HG03280 (cell line): ENCODE measurements at regions not wholly inside any gene's neighbourhood (a gene's known extent, or its start where the extent isn't known, plus 50 kb on each side); places are given as distances from the start of the nearest gene placed in this dataset.

Source experiments
- ATAC-seq: cut with Tn5 transposase; IDR thresholded peaks from one replicate; pipeline ENCODE4 v1.9.1; 2021; ENCODE audit warnings: mild to moderate bottlenecking, moderate library complexity; ENCODE audit not compliant: unreplicated experiment

DNA sequence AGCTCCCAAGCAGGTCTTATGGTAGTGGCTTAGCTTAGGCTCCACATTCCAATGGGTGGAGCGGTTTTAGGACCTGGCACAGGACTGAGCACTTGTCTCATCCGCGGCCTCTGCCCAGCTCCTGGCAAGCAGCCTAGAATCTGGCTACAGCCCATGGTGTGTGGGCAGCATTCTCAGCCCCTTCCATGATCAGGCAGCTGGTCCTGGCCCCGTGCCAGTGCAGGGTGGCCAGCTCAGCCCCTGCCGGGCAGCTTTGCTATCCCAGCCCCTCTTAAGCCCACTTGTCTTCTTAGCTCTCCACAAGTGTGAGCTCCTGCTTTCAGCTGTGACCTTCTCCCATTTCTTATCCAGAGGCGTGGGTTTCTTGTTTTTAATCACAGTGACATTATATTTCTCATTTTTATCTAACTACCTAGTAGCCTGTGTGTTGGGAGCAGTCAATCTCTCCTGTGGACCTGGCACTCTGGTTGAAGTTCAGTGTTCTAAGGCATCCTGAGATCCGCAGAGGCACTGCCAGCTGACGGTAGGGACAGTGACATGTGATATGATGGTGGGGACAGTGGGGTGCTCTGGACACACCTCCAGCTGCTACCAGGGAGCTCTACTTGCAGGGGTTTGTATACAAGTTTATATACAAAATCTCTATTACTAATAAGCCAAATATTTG lies 84.5 kb upstream of the PRNP start:
- no peak for ATAC-seq

DNA sequence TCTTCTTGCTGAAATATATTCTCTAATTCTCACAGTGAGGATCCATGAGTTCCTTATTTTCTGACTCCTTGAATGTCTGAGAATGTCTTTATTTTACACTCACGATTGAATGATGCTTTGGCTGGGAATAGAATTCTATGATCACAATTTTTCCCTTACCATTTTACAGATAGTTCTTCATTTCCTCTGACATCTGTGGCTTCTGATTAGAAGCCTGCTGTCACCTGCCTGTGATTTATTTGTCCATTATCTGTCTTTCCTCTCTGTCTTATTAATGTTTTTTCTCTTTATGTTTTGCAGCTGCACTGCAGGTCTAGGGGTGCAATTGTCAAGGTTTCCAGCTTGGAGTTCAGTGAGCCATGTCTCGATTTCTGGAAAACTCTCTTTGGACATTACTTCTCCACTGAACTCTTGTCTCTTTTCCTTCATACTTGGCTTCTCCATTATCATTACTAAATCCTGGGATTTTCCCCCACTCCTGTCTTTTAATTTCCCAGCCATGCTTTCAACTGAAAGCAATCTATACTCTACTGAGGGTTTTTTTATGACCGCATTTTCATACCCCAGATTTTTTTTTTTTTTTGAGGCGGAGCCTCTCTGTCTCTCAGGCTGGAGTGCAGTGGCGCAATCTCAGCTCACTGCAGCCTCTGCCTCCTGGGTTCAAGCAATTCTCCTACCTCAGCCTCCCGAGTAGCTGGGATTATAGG lies 85.8 kb upstream of the PRNP start:
- ATAC-seq, result no peak

DNA sequence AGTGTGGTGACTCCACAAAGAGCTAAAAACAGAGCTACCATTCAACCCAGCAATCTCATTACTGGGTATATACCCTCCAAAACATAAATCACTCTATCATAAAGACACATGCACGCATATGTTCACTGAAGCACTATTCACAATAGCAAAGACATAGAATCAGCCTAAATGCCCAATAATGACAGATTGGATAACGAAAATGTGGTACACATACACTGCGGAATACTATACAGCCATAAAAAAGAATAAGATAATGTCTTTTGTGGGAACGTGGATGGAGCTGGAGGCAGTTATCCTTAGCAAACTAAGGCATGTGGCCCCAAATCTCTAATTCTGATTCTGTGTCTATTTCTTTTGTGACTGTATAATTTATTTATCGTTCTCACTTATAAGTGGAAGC lies 89.0 kb upstream of the PRNP start:
- no peak for ATAC-seq

DNA sequence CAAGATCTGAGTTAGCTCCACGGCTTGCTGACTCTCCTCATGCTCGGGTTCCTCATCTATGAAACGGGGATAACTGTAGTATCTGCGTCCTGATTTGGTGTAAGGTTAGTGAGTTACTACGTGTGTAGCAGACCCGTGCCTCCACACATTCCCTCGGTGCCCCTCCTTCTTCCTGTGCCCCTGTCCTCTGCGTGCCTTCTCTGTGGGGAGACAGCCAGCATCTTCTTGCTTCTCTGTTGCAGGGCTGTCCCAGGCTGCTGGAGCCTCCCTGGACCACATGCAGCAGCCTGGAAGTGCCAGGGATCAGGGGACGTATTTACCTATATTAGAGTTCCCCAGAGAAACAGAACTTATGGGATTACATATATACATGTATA lies 93.1 kb upstream of the PRNP start:
- ATAC-seq, result no peak

DNA sequence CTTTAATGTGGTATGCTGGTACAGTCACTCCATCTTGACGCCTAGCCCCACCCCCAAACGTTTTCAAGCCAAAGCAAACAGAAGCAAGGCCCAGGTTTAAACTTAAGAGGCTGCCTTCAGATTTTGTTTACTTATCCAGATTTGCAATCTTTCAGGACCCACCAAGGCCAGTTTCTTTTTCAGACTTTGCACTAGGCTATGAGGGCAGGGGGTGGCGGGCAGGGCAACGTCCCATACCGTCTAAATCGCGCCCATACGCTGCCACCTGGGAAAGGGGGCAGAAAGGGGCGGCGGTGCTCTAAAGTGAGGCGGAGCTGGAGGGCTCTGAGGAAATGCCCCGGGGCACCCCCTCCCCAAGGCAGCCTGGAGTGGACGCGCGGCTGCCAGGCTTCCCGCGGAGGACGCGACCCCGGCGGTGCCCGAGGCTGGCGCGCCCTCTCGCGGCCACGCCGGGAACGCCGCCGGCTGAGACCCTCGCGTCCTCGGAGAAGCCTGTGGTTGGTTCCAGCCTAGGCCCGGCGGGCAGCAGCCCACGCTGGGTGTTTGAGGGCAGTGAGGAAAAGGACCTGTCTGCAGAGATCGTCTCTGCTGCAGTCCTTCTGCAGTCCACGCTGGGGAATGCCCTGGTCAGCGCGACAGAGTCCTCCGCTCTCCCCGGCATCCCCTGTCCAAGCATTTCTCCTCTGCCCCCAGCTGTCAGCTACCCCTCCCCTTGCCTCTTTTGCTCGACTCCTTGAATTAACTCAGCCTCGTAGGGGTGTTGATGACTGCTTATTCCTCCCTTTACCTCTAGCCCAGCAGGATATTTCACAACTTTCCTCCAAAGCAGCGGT lies 93.7 kb upstream of the PRNP start:
- ATAC-seq, result no peak

DNA sequence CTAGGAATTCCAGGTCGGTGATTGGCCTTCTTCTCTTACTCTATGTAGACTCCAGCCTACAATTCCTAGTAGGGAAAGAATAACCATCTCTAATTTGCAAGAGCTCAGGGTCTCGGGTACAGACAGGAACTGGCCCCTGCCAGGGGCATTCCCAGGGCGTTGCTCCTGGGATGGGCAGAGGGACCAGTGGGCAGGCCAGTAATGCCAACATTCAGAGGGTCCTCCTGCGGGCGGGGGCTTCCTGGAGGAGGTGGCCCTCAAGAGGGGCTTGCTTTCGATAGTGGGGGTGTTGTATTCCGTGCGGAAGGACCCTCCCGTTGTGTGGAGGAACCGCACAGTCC lies 94.3 kb upstream of the PRNP start:
- ATAC-seq, result no peak

DNA sequence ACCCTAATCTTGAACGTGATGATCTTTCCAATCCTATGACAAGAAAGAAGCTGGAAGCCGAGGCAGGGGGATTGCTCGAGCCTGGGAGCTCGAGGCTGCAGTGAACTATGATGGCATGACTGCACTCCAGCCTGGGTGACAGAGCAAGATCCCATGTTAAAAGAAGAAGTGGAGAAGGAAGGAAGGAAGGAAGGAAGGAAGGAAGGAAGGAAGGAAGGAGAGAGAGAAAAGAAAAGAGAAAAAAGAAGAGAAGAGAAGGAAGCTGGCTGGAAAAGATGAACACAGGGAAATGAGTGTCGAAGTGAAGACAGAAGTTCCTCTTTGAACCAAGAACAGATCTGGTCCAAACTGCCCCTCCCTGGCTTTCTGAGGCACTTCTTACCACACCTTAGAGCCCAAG lies 100.5 kb upstream of the PRNP start:
- no peak for ATAC-seq

DNA sequence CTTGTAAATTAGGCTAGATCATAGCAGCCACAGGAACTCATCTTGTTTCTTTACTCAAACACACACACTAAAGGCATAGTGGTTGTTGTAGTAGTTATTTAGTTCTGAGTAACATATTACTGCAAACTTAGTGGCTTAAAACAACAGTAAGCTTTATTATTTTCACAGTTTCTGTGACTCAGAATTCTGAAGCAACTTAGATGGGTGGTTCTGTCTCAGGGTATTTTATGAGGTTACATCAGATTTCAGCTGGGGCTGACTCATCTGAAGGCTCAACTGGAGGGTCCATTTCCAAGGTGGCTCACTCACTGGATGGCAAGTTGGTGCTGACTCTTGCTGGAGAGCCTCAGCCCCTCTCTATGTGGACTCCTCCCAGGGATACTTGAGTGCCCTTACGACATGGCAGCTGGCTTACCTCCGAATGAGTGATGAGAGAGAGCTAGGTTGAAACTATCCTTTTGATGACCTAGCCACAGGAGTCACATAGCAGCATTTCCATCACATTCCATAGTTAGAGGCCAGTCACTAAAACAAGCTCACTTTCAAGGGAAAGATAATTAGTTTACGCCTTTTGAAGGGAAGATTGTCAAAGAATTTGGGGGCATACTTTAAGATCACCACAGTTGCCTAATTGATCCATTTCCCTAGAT lies 101.0 kb upstream of the PRNP start:
- ATAC-seq, result no peak

DNA sequence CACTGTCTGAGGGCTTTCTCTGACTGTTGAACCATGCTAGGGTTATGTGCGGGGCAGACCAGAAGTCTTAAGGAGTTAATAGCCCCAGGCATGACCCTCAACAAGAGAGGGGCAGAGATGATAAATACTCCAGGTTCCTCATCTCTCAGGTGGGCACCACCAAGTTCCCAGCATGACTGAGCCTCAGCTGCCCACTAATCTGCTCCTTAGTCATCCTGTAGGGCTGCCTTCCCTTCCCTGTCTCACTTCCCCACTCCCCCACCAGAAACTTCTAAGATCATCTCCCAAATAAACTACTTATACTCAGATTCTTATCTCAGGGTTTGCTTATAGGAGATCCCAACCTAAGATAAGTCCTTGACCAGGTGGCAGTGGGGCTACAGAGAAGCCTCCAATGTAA lies 101.7 kb upstream of the PRNP start:
- ATAC-seq, result no peak

DNA sequence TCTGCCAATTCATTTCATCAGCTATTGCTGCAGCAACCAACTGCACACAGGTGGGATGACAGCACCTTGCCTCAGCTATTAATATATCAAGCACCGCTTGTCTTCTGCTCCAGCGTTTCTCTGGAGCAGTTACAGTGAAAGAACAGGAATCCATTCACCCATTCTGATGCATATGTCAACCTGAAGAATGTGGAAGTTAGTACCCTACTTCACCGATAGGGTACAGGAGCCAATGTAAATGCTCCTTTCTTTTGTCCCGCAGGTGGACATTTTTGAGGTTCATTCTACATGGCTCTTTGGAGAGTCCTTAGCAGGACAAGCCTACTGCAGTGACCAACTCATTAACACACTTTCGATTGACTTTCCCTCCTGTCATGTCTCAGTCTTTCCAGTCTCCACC lies 104.4 kb upstream of the PRNP start:
- ATAC-seq, result no peak

DNA sequence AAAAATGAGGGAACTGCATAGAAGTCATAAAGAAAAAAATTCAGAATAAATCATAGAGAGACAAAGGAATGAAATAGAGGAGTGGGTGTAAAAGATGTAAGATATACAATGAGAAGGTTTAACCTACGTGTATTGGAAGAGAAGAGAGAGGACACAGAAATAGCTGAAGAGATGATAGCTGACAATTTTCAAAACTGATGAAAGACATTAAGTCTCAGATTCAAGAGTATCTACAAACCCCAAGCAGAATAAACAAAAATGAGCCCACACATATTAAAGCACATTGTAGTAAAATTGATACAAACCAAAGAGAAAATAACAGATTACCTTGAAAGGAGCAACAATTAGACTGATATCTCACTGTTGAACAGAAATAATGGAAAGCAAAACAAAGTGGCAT lies 107.9 kb upstream of the PRNP start:
- no peak for ATAC-seq

DNA sequence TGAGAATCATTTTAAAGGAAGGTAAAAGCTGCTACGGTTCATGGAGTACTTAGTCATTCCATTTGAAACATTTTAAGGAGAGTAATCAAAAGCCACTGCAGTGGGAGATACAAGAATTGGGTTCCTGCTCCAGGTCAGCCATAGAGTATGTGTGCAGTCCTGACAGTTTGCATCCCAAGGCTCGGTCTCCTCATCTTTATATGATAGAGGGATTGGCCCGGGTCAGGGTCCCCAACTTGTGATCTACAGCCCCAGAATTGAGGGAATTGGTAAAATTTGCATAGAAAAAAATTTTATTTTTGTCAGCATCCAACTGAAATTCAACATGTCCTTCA lies 111.9 kb upstream of the PRNP start:
- ATAC-seq, result no peak

DNA sequence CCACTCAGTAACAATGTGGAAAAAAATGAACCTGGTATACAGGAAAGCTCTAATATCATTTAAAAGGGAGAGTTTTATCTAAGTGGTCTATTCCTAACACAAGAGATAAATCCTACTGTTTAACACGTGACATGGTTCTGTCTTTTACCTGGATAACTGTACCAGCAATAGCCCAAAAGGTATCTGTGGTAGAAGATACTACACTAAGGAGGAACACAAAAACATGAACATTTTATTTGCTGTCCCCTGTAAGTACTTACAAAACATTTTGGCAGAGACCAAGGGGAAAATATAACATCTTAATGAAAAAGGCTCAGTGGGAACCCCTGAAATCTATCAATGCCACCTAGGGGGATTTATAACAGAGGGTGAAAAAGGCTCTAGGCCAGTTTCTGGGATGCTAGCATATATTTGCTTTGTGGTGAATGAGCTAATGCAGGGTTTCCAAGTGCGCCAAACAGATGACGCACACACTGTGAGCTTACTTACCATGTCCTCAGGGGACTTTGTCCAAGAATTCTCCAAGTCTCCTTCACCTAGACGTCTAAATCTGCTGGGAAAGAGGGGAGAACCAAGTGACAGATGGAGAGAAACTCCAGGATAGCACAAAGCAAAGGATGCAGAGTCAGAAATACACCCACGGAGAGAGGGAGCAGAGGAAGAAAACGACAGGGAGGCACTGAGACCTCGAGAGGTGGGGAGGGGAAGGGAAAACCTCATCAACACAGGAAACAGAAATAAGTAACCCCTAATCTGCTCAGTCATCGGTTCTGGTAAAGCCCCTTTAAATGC lies 112.5 kb upstream of the PRNP start:
- ATAC-seq, result no peak

DNA sequence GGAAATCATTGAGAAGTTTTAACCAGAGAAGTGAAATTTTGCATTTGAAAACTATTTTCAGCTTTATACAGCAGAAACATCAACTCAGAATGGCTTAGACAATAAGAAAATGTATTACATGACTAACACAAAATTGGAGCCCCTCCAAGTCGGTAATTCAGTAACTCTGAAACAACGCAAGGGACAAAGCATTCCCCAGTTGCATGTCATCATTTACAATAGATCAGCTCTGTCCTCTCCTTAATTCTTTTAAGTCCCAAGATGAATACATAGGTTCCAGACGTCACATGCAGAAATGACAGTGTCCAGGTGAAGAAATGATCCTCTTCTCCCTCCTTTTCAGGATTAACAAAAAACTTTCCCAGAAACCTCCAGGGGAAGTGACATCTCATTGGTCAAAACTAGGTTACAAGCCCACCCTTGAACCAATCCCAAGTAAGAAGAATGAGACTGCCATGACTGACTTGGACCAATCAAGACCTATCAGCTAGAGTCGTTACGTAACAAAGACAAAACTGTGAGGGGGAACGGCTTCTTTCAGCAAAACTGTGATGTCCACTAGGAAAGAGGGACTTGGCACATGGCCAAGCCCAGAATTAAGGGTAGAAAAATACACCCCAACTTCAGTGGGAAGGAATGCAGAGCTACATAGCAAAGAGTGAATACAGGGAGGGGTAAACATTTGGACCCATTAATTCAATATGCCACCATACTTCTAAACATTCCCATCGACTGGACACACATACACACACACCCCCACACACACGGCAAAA lies 114.3 kb upstream of the PRNP start:
- no peak for ATAC-seq

DNA sequence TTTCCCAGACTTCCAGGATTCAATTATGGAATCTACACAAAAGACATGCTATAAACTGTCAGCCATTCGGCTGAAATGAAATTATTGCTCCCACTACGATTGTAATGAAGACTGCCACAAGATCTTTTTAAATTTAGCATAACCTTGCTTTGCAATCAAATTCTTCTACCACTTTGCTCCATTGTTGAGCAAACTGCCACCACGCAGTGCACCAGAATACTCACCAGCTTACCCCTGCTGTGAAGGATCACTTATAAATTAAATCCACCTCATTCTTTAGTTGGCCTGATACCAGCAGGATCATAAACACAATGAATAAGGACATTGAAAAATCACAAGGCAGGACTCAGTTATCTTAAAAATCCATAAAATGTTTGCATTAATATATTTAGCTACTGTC lies 116.4 kb upstream of the PRNP start:
- ATAC-seq, result no peak

DNA sequence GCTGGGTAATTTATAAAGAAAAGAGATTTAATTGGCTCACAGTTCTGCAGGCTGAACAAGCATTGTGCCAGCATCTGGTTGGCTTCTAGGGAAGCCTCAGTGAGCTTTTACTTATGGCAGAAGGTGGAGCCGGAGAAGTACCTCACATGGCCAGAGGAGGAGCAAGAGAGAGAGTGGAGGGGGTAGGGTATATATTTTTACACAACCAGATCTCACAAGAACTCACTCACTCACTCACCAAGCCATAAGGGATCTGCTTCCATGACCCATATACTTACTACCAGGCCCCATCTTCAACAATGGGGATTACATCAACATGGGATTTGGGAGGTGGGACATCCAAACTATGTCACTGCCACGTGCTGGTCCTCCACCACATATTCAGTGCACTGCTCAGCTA lies 117.2 kb upstream of the PRNP start:
- ATAC-seq, result no peak

DNA sequence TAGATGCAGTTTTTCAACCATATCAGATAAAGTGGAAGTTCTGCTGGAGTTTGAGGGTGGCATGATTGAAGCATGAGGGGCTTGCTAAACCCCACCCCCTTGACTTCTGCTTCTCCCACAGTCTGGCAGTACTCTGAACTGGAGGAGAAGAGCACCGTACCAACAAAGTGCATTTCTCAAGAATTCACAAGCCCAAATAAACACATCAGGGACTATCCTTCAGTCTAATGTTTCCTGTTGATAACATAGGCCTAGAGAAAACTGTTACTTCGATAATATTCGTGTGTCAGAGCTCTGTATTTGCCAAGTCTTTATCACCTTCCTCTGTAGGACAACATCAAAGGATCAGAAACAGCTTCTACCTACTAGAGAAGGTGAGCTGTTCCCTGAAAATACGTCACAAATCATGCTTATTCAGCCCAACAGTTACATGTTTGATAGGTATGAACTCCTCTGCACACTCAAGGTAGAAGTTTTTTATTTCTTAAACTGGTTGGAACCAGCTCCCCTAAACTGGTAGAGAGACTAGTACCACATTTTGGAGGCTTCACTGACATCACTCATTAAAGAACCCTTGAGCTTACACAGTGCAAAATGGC lies 117.8 kb upstream of the PRNP start:
- ATAC-seq, result no peak

DNA sequence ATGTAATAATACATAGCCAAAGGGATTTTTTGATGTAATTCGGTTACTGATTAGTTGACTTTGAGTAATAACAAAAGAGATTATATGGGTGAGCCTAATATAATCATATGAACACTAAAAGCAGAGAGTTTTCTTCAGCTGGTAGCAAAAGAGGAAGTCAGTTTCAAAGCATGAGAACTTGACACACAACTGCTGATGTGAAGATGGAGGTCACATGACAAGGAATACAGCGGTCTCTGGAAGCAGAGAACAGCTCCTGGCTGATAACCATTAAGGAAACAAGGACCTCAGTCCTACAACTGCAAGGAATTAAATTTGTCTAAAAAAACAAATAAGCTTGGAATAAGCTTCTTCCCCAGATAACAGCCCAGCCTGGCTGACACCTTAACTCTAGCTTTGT lies 119.1 kb upstream of the PRNP start:
- ATAC-seq, result no peak

DNA sequence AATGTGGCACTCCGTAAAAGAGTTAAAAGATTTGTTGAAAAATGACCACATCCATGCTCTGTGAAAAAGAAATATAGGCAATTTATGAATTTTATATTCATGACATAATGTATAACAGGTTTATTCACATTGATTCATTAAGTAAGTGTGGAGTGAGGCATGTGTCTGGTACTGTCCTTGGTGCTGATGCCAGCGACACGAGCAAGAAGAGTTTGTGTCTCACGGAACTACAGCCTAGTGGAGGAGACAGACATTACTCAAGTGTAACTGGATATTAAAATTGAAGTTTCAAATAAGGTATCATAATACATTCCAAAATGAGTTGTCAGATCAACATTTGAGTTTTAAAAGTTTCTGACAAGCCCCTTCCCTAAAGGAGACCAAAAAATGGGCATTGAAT lies 122.7 kb upstream of the PRNP start:
- no peak for ATAC-seq

DNA sequence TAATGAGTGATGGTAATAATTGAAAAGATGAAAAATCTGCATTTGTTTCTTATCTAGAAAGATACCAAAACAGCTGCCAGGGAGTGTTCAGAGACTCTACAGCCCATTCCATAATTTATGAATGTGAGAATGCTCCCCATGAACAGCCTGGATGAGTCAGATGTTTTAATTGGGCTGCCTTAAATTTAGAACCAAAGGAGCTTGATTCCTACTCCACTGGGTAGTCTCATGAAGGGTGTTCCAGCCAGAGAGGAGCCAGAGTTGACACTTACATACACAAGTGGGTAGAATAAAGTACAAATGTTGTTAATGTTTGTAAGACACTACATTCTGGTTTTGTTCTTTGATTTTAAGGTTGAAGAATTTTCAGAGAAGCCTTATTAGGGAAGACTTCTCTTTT lies 123.2 kb upstream of the PRNP start:
- no peak for ATAC-seq
